NCI-H187 (cell line): ENCODE measurements at regions not wholly inside any gene's neighbourhood (a gene's known extent, or its start where the extent isn't known, plus 50 kb on each side); places are given as distances from the start of the nearest gene placed in this dataset.

Source experiments
- DNase-seq, 2 experiments: peaks; one replicate each; lab custom pipeline; 2025; lab: John Stamatoyannopoulos, UW

- DNase-seq, result no peak
These were observed 336.4 kb upstream of the BTBD3 start for GRCh38 chr20:11581271-11581670.

DNA sequence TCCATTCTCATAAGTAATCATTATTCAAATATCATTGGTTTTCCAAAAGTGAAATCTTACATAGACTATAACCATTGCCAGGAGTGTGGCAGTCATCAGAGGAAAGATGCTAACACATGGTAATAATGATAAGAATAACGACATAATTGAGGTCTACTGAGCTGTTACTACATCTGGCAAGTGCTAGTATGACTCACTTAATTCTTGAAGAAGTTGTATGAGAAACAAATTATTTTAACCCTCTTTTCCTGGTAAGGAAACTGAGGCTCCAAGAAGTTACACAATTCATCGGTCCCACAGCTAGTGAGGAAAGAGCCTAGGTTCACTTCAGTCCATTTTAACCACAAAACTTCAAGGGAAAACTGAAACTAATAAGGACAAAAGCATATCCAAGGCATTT is 335.6 kb upstream of the BTBD3 start:
- no peak for DNase-seq

GRCh38 chr20:11585752-11586352 is 331.8 kb upstream of the BTBD3 start:
- DNase-seq, result peak in 1 of 2 experiments; percentile 17

DNA sequence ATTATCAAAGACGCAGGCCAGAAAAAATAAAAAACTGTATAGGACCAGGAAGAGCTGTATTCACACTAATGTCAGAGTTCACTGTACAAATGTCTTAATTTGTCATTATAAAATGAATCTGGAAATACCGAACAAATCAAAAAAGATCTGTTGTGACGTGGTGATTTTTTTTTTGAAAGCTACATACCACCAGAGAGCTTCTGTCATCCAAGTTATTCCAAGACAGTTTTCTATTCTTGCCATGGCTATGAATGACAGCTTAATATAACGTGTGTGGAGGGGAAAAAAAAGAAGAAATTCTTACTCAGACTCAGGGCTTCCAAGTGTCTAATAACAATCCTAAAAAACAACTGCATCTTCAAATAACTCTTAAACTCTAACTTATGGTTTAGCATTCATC is 328.8 kb upstream of the BTBD3 start:
- no peak for DNase-seq

GRCh38 chr20:11591965-11592364 is 325.7 kb upstream of the BTBD3 start:
- DNase-seq, result no peak

DNA sequence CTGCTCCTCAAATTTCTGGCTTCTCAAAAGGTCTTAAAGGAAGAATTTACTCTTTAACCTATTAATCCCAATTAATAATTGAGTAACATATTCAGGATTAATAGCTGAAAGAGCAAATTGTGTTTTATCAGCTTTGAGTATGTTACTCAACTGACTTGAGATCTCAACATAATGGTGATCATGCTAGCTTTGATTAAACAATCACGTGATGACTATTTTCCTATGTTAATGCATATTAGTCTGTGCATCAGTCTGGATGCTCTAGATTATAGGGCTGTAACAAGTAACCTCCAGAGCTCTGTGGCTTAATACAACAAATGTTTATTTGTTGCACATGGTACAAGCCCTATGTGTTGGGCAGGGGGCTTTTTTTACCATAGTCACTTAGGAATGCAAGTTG is 313.4 kb upstream of the BTBD3 start:
- DNase-seq, result no peak

- no peak for DNase-seq
These were observed 310.6 kb upstream of the BTBD3 start for GRCh38 chr20:11607047-11607446.

DNA sequence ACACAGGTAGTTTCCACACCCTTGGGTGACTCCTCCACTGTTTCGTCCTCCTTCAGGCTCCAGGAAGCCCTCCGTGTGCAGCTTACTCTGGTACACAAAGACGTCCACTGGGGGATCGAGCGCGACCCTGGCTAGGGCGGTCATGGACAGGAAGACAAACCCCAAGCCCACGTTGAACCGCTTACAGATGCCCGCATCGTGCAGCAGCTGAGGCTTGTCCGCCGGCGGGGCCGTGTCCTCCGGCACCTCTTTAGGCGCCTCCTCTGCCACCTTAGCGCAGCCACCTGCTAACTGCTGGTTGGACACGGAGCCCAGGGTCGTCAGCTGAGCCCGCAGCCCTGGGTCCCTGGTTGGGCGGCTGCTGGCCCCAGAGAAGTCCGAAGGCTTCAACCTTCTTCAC is 309.0 kb upstream of the BTBD3 start:
- DNase-seq, result no peak

- no peak for DNase-seq
These were observed 293.0 kb upstream of the BTBD3 start for GRCh38 chr20:11624704-11625103.

GRCh38 chr20:11626551-11626950 is 291.1 kb upstream of the BTBD3 start:
- DNase-seq, result no peak

DNA sequence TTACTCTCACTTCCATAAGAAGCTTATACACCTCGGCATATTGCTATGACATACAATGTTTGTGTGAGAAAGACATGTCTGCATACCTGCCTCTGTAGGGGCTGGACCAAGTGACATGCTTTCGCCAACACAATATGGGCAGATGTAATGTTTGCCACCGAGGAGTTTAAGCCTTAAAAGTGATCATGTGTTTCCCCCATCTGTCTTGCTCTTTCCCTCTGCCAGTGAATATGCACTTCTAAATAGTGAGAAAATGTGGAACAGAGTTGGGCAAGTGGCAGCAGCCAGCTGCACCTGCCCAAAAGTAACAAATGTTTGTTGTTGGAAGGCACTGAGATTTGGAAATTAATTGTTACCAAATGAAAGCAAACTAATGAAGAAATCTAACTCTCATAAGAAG is 274.8 kb upstream of the BTBD3 start:
- DNase-seq, result no peak

GRCh38 chr20:11646359-11646758 is 271.3 kb upstream of the BTBD3 start:
- DNase-seq, result no peak

GRCh38 chr20:11650566-11650965 is 267.1 kb upstream of the BTBD3 start:
- no peak for DNase-seq

- DNase-seq, result no peak
These were observed 266.6 kb upstream of the BTBD3 start for GRCh38 chr20:11651138-11651537.

- DNase-seq, result no peak
These were observed 266.0 kb upstream of the BTBD3 start for GRCh38 chr20:11651647-11652046.

DNA sequence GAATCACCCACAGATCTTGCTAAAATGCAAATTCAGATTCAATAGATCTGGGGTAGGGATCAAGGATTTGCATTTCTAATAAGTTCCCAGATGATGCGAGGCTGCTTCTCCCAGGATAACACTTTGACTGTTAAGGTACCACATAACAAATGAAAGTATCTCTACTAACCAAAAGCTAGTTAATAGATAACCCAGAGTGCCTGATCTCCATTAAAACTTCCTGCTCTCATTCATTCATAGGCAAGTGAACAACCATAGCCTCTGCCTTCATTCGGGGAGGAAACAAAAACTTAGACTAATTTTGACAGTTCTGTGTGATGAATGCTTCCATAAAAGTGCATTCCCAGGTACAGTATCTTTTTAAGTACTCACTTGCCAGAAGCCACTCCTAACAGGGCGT is 265.6 kb upstream of the BTBD3 start:
- no peak for DNase-seq

DNA sequence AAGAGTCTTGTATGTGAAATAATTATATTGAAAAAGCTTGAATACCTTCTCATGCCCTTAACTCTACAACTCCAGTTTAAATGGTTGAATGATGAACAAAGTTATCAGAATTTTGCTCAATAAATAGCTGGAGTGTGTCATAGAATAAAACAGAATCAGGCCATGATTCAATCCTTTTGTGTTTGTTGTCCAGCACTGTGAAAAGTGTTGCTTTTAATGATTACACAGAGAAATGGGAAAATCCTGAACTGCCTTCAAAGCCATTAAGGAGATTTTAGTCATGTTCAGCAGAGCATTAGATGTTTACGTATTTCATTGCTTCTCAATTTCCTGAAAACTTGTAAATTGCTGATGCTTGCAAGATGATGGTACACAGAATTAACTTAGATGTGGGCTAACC is 262.9 kb upstream of the BTBD3 start:
- no peak for DNase-seq

DNA sequence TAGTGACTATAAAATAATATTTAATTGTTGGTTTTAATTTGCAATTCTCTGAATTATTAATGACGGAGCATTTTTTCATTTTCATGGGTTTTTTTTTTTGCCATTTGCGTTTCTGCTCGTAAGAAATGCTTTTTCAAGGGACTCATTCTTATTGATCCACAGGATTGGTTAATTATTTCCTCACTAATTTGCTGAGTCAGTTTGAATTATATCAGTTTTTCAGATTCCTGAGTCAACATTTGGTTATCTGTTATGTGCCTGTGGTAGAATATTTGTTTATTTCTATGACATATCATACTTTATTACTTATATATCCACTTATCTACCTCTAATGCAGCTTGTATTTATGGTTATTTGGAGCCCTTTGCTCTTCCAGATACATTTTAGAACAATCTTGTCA is 257.0 kb upstream of the BTBD3 start:
- no peak for DNase-seq

- DNase-seq, result no peak
These were observed 246.6 kb upstream of the BTBD3 start for GRCh38 chr20:11671015-11671511.

DNA sequence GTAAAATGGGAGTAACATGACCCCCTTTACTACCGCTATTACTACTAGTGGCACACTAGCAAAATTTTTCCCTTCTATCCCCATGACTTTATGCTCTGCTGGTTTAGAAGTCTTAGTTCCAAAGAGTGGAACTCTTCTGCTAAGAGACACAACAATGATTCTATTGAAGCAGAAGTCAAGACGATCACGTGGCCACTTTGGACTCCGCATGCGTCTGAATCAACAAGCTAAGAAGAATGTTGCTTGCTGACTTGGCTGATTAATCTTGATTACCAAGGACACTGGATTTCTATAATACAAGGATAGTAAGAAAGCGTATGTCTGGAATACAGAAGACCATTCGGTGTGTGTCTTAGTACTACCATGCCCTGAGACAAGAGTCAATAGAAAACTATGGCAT is 244.7 kb upstream of the BTBD3 start:
- no peak for DNase-seq

- no peak for DNase-seq
These were observed 241.6 kb upstream of the BTBD3 start for GRCh38 chr20:11675920-11676629.

DNA sequence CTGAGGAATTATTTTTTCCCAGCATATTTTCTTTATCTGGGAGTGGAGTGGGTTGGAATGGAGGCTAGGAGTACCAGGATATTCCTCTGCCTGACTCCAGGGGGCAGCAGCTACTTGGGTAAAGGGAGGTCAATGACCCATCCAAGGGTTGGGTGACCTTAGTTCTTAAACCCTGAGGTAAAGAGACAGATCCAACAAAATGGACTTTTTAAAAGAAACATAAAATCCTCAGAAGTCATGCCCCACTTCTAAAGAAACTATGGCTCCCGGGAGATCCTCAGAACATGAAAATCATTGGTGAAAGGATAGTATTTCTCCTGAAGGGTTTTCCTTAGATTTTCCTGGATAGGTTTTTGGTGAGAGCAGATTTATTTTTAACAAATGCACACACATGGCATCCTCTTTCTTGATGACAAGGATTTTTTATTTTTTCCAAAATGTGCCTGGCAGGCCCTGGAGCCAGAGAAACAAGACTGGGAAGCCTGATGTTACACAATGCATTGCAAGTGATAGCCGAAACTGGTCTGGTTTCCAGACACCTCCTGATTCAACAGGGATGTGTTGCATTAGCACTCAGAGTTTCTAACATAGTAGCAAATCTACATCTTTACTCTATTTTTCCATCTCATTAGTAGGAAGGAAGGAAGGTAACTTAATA is 240.9 kb upstream of the BTBD3 start:
- peak in 1 of 2 experiments; percentile 26 for DNase-seq

GRCh38 chr20:11677428-11677827 is 240.3 kb upstream of the BTBD3 start:
- DNase-seq, result no peak
